Vagina (tissue), 2 donors: ENCODE measurements at regions not wholly inside any gene's neighbourhood (a gene's known extent, or its start where the extent isn't known, plus 50 kb on each side); places are given as distances from the start of the nearest gene placed in this dataset.

Experiments
- DNase-seq, 2 donors: peaks; one replicate each; pipeline ENCODE4 v3.0.0-alpha.2; 2017; ENCODE audit errors: extremely low spot score in 2 of 2
- H3K27ac ChIP-seq: fragments of 200-600 bp; sonication (generic); one replicate; pipeline ENCODE4 v1.5.1; 2019
- H3K27me3 ChIP-seq: fragments of 200-600 bp; sonication (generic); one replicate; pipeline ENCODE4 v1.5.1; 2019
- H3K36me3 ChIP-seq, 2 donors: fragments of 200-600 bp; sonication (generic); one replicate each; pipeline ENCODE4 v1.5.1; 2017 to 2019
- H3K4me1 ChIP-seq: fragments of 200-600 bp; sonication (generic); one replicate; pipeline ENCODE4 v1.5.1; 2019
- H3K4me3 ChIP-seq, 2 donors: fragments of 200-600 bp; sonication (generic); 1 replicate in 1 of 2; 2 replicates in 1 of 2; pipeline ENCODE4 v1.5.1; 2016 to 2019
- H3K9me3 ChIP-seq: fragments of 200-600 bp; sonication (generic); one replicate; pipeline ENCODE4 v1.5.1; 2019
- CTCF ChIP-seq, 3 experiments: fragments of 450-650 bp in 2 of 3; fragments of 200-600 bp in 1 of 3; sonication (generic) in 1 of 3; IDR thresholded peaks; one replicate each; pipeline ENCODE4 v1.5.1; 2017 to 2019; ENCODE audit warnings: antibody characterized with exemption in 3 of 3, mild to moderate bottlenecking in 2 of 3, moderate library complexity in 2 of 3
- POLR2A ChIP-seq, 2 donors: fragments of 450-650 bp; IDR thresholded peaks; one replicate each; pipeline ENCODE4 v1.6.1; 2017; ENCODE audit warnings: antibody characterized with exemption in 2 of 2, mild to moderate bottlenecking in 2 of 2, moderate library complexity in 2 of 2
- POLR2AphosphoS5 ChIP-seq, 2 donors: sonication (generic); formaldehyde crosslinking; IDR thresholded peaks; one replicate each; pipeline ENCODE4 v1.9.0; 2017; ENCODE audit warnings: antibody characterized with exemption in 2 of 2, mild to moderate bottlenecking in 2 of 2, low read depth in 1 of 2; ENCODE audit not compliant: insufficient read depth in 1 of 2
- intact Hi-C: fragments of 100-400 bp; cut with DNase I; formaldehyde crosslinking; loops from one replicate; pipeline ENCODE4 v1.15.1; 2023

DNA sequence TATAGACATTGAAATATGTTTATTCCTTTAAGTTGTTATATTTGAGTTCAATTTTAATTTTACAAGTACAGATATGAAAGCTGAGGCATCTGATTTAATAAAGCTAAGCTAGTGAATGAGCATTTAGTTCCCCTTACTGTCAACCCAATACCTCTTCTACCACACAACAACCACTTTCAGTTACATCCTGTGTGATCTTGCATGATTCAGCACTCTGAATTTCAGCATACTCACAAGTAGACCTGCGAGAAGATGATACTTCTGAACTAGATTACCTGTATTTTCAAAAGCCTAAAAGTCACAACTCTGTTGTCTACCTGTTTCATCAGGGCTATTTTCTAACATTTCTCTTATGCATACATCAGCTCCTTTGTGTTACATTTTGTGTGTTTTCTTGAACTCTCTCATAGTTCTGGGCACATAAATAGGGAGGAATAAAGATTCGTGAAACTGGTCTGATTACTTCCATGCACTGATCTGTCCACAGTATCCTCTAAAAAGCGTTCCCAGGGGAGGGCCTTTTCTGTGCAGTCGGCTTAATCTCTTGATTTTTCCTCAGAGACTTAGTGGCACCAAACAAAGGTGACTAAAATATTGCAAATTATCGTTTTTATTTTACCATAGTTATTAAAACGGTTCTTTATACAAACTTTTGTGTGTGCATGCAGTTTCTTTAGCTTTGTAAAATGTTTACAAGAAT, 2025.5 kb upstream of the NUDT12 start:
- H3K36me3 ChIP-seq, result no peaks in the 10 kb centered on the region

DNA sequence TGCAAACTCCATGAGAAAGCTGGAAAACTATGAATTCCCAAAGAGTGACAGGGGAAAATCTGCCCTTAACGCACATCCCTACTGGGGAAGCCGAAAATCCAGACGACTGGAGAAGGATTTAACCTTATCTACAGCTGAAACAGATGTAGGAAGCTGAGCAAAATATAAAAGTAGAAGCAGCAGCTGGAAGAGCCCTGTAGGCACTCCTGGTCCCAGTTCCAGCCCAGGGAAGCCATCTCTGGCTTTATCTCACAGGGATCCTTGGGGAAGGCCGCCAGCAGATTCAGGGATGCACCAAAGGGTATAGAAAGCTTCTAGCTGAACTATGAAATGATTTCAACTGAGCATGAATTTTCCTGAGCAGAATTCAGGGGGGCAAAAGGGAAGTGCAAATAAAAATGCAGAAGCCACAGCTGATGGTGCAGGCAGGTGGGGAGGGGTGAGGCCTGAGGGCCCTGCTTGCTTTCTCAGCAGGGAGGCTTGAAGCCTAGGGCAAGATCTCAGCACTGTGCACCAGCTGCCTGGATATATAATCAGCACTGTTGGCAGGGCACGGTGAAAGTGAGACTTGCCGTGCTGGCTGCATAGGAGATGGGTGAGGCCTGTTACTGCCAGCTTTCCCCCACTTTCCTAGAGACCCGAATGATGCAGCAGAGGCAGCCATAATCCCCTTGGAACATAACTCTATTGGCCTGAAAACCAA, 2019.5 kb upstream of the NUDT12 start:
- no peak for DNase-seq
- Histone ChIP-seq H3K27ac (no peak overlapping the region), H3K9me3 (no peaks in the 10 kb centered on the region), H3K36me3 (no peaks in the 10 kb centered on the region), H3K27me3 (no peaks in the 10 kb centered on the region), H3K4me1 (no peaks in the 10 kb centered on the region), H3K4me3 (no peak overlapping the region)
- TF ChIP-seq POLR2AphosphoS5 (IDR thresholded peaks at IDR 0.05; ENCODE audit: insufficient read depth in 1 of 2, low read depth in 1 of 2) (no peak), CTCF (IDR thresholded peaks at IDR 0.05) (no peak), POLR2A (IDR thresholded peaks at IDR 0.05) (no peak)
- intact Hi-C loops, result no loop called here

More for the DNA sequence above, 2025.5 kb upstream of the NUDT12 start:
- H3K27me3 ChIP-seq, result no peaks in the 10 kb centered on the region
- TF ChIP-seq CTCF (IDR thresholded peaks at IDR 0.05) (no peak), POLR2AphosphoS5 (IDR thresholded peaks at IDR 0.05; ENCODE audit: insufficient read depth in 1 of 2, low read depth in 1 of 2) (no peak), POLR2A (IDR thresholded peaks at IDR 0.05) (no peak)
- no peaks in the 10 kb centered on the region for H3K4me1 ChIP-seq
- H3K9me3 ChIP-seq, result no peaks in the 10 kb centered on the region
- H3K4me3 ChIP-seq, result no peak overlapping the region
- intact Hi-C loops, result no loop called here
- no peak for DNase-seq
- H3K27ac ChIP-seq, result no peak overlapping the region

GRCh38 chr5:105573575-105573974, 2011.0 kb upstream of the NUDT12 start:
- H3K9me3 ChIP-seq, result no peaks in the 10 kb centered on the region
- intact Hi-C loops, result no loop called here
- H3K27me3 ChIP-seq, result no peaks in the 10 kb centered on the region
- no peak overlapping the region for H3K27ac ChIP-seq
- no peak overlapping the region for H3K4me3 ChIP-seq
- no peak for DNase-seq
- TF ChIP-seq POLR2AphosphoS5 (IDR thresholded peaks at IDR 0.05; ENCODE audit: insufficient read depth in 1 of 2, low read depth in 1 of 2), result no peak
- TF ChIP-seq CTCF (IDR thresholded peaks at IDR 0.05), result no peak
- no peak for TF ChIP-seq POLR2A (IDR thresholded peaks at IDR 0.05)
- H3K36me3 ChIP-seq, result no peaks in the 10 kb centered on the region
- no peaks in the 10 kb centered on the region for H3K4me1 ChIP-seq

GRCh38 chr5:105565531-105565930, 2002.9 kb upstream of the NUDT12 start:
- intact Hi-C loops, result no loop called here
- no peak for DNase-seq
- Histone ChIP-seq H3K9me3 (no peaks in the 10 kb centered on the region), H3K4me3 (no peak overlapping the region), H3K4me1 (no peaks in the 10 kb centered on the region), H3K36me3 (no peaks in the 10 kb centered on the region), H3K27ac (no peak overlapping the region), H3K27me3 (no peaks in the 10 kb centered on the region)
- no peak for TF ChIP-seq POLR2A (IDR thresholded peaks at IDR 0.05)
- TF ChIP-seq POLR2AphosphoS5 (IDR thresholded peaks at IDR 0.05; ENCODE audit: insufficient read depth in 1 of 2, low read depth in 1 of 2), result no peak
- no peak for TF ChIP-seq CTCF (IDR thresholded peaks at IDR 0.05)

- Histone ChIP-seq H3K4me1 (no peaks in the 10 kb centered on the region), H3K27ac (no peak overlapping the region), H3K9me3 (no peaks in the 10 kb centered on the region), H3K27me3 (no peaks in the 10 kb centered on the region), H3K4me3 (no peak overlapping the region), H3K36me3 (no peaks in the 10 kb centered on the region)
- TF ChIP-seq POLR2A (IDR thresholded peaks at IDR 0.05), result no peak
- no peak for TF ChIP-seq POLR2AphosphoS5 (IDR thresholded peaks at IDR 0.05; ENCODE audit: insufficient read depth in 1 of 2, low read depth in 1 of 2)
- TF ChIP-seq CTCF (IDR thresholded peaks at IDR 0.05), result no peak
- intact Hi-C loops, result no loop called here
- DNase-seq, result no peak
Measured at GRCh38 chr5:105563842-105564241, 2001.3 kb upstream of the NUDT12 start.
